Endothelial cell of umbilical vein (primary cell): ENCODE measurements at regions not wholly inside any gene's neighbourhood (a gene's known extent, or its start where the extent isn't known, plus 50 kb on each side); places are given as distances from the start of the nearest gene placed in this dataset.

Source experiments
- BruUV-seq: library from RNA; stranded (reverse); fragments of 400-500 nt; replicated peaks from 2 replicates; lab custom pipeline; 2021; lab: Mats Ljungman, UMichigan
- CTCF ChIA-PET: fragments of 300-600, 350-600 bp; sonication (Branson Sonifier 250); formaldehyde crosslinking; loops from one replicate; lab custom pipeline; 2021; ENCODE audit warnings: antibody characterized with exemption, inconsistent platforms; lab: Charles Lee
- POLR2A ChIA-PET: fragments of 300-600, 350-600 bp; sonication (Branson Sonifier 250); formaldehyde crosslinking; loops from one replicate; lab custom pipeline; 2021; ENCODE audit warnings: antibody characterized with exemption, inconsistent platforms; lab: Charles Lee
- DNase-seq: peaks from one replicate; pipeline ENCODE4 v3.0.0-alpha.2; 2011; ENCODE audit warnings: low read depth, low spot score
- FAIRE-seq: peaks from 2 replicates; lab custom pipeline; 2011; peaks lifted over from hg19 to GRCh38; lab: Jason Lieb, UNC
- H2AFZ ChIP-seq: 2 replicates; pipeline ENCODE4 v1.6.0; 2012; ENCODE audit warnings: low read depth, low read length, control low read depth, inconsistent platforms
- H3K27ac ChIP-seq: 2 replicates; pipeline ENCODE4 v1.5.1; 2011; ENCODE audit warnings: low read depth, mild to moderate bottlenecking, control low read depth, low read length, moderate library complexity; ENCODE audit not compliant: insufficient read depth
- H3K27me3 ChIP-seq, 2 experiments: 2 replicates each; pipeline versions ENCODE4 v1.6.0 to v1.6.1; 2011; ENCODE audit warnings: low read length in 2 of 2, mixed read lengths in 1 of 2; ENCODE audit not compliant: control insufficient read depth in 2 of 2, insufficient read depth in 2 of 2
- H3K36me3 ChIP-seq, 2 experiments: 2 replicates in 1 of 2; 3 replicates in 1 of 2; pipeline ENCODE4 v1.5.1; 2011; ENCODE audit warnings: low read length in 2 of 2, mild to moderate bottlenecking in 1 of 2, moderate library complexity in 1 of 2; ENCODE audit not compliant: control insufficient read depth in 2 of 2, insufficient read depth in 2 of 2; ENCODE audit errors: extremely low read depth in 1 of 2
- H3K4me1 ChIP-seq: 3 replicates; pipeline ENCODE4 v1.5.1; 2011; ENCODE audit warnings: mild to moderate bottlenecking, low read length; ENCODE audit not compliant: control insufficient read depth, insufficient read depth; ENCODE audit errors: extremely low read depth
- H3K4me2 ChIP-seq: 2 replicates; pipeline ENCODE4 v1.6.1; 2011; ENCODE audit warnings: low read length, control low read depth, mixed read lengths; ENCODE audit not compliant: insufficient read depth
- H3K4me3 ChIP-seq, 3 experiments: fragments of 200-600 bp in 1 of 3; sonication (generic), shearing (Covaris generic) in 1 of 3; replicated peaks in 1 of 3; 2 replicates each; pipeline ENCODE4 v1.5.1; 2011 to 2016; ENCODE audit warnings: control low read depth in 3 of 3, low read length in 3 of 3, mild to moderate bottlenecking in 2 of 3, inconsistent platforms in 1 of 3, low read depth in 1 of 3, moderate library complexity in 1 of 3; ENCODE audit not compliant: insufficient read depth in 1 of 3
- H3K79me2 ChIP-seq: 2 replicates; pipeline ENCODE4 v1.6.0; 2012; ENCODE audit warnings: low read length, inconsistent platforms; ENCODE audit not compliant: control insufficient read depth, insufficient read depth
- H3K9ac ChIP-seq: replicated peaks from 2 replicates; pipeline ENCODE3; 2011; ENCODE audit warnings: low read length, control low read depth; ENCODE audit not compliant: insufficient read depth; ENCODE audit errors: extremely low read depth
- H3K9me1 ChIP-seq: replicated peaks from 3 replicates; pipeline ENCODE4 v1.6.0; 2011; ENCODE audit warnings: mild to moderate bottlenecking, low read length; ENCODE audit not compliant: control insufficient read depth, insufficient read depth; ENCODE audit errors: extremely low read depth
- H3K9me3 ChIP-seq: replicated peaks from 2 replicates; pipeline ENCODE4 v1.5.1; 2012; ENCODE audit warnings: low read length, inconsistent platforms; ENCODE audit not compliant: control insufficient read depth, insufficient read depth
- H4K20me1 ChIP-seq: replicated peaks from 2 replicates; pipeline ENCODE3; 2011; ENCODE audit warnings: mild to moderate bottlenecking, low read length; ENCODE audit not compliant: control insufficient read depth, insufficient read depth; ENCODE audit errors: extremely low read depth
- CTCF ChIP-seq, 2 donors: IDR thresholded peaks; 1 replicate in 1 of 2; 2 replicates in 1 of 2; pipeline ENCODE4 v1.5.1; 2011; ENCODE audit warnings: low read length in 2 of 2, mild to moderate bottlenecking in 2 of 2, moderate library complexity in 2 of 2, control low read depth in 1 of 2, inconsistent platforms in 1 of 2, low read depth in 1 of 2; ENCODE audit not compliant: insufficient read depth in 1 of 2; ENCODE audit errors: extremely low read depth in 1 of 2
- EZH2 ChIP-seq: IDR thresholded peaks from 2 replicates; pipeline ENCODE4 v1.6.1; 2012; ENCODE audit warnings: borderline replicate concordance, low read depth, mild to moderate bottlenecking, moderate library complexity, low read length, inconsistent platforms; ENCODE audit not compliant: severe bottlenecking
- FOS ChIP-seq: IDR thresholded peaks from 2 replicates; pipeline ENCODE4 v1.6.1; 2011; ENCODE audit warnings: mild to moderate bottlenecking, low read length, moderate library complexity, borderline replicate concordance; ENCODE audit not compliant: insufficient read depth
- GATA2 ChIP-seq: IDR thresholded peaks from 2 replicates; pipeline ENCODE4 v1.7.0; 2011; ENCODE audit warnings: low read depth, mild to moderate bottlenecking, moderate library complexity, mixed read lengths, low read length; ENCODE audit not compliant: insufficient read length, insufficient read depth
- JUN ChIP-seq: IDR thresholded peaks from 2 replicates; pipeline ENCODE4 v1.6.1; 2011; ENCODE audit warnings: borderline replicate concordance, low read depth; ENCODE audit not compliant: insufficient read length, insufficient read depth
- MAX ChIP-seq: IDR thresholded peaks from 2 replicates; pipeline ENCODE4 v1.6.1; 2011; ENCODE audit not compliant: insufficient read depth, insufficient read length
- MYC ChIP-seq: IDR thresholded peaks from one replicate; pipeline ENCODE4 v1.6.1; 2011; ENCODE audit warnings: mild to moderate bottlenecking, low read depth, low read length
- POLR2A ChIP-seq: IDR thresholded peaks from 2 replicates; pipeline ENCODE4 v1.6.1; 2012; ENCODE audit warnings: low read depth, mild to moderate bottlenecking, control low read depth, low read length
- POLR2AphosphoS5 ChIP-seq: IDR thresholded peaks from 2 replicates; pipeline ENCODE4 v1.6.1; 2012; ENCODE audit warnings: low read depth, mild to moderate bottlenecking, control low read depth, low read length, moderate library complexity; ENCODE audit not compliant: insufficient read depth
- dilution Hi-C: fragments of 300-500 bp; cut with MboI; formaldehyde crosslinking; loops from one replicate; pipeline ENCODE4 v1.15.0; 2019; ENCODE audit warnings: low sequenced_read_pairs; ENCODE audit not compliant: extremely low pct_ligation_motif_present
- intact Hi-C: fragments of 100-400 bp; cut with micrococcal nuclease; formaldehyde crosslinking; loops from one replicate; pipeline ENCODE4 v1.10.0; 2022

- DNase-seq, result no peak
- BruUV-seq, result no TSS peak
- no peaks in the 10 kb centered on the region for H3K27me3 ChIP-seq
- no peak overlapping the region for H3K4me2 ChIP-seq
- ChIA-PET POLR2A (no interaction called here), CTCF (no interaction called here)
- H3K9me3 ChIP-seq, result no peaks in the 10 kb centered on the region
- dilution Hi-C loops (no loop called here), intact Hi-C loops (no loop called here)
- H3K36me3 ChIP-seq, result no peaks in the 10 kb centered on the region
- H3K9ac ChIP-seq, result no peak overlapping the region
- FAIRE-seq, result no peak
- TF ChIP-seq MAX (no peak), GATA2 (no peak), MYC (no peak), EZH2 (no peak), POLR2AphosphoS5 (no peak), POLR2A (no peak), CTCF (IDR thresholded peaks at IDR 0.05; ENCODE audit: extremely low read depth in 1 of 2, insufficient read depth in 1 of 2, low read depth in 1 of 2, low read length in 2 of 2) (no peak), FOS (no peak), JUN (no peak)
- no peaks in the 10 kb centered on the region for H4K20me1 ChIP-seq
- peaks cover under 1% of the 10 kb centered on the region for H3K4me1 ChIP-seq
- H3K79me2 ChIP-seq, result no peaks in the 10 kb centered on the region
- no peak overlapping the region for H3K27ac ChIP-seq
- no peak overlapping the region for H2AFZ ChIP-seq
- no peak overlapping the region for H3K4me3 ChIP-seq
- no peaks in the 10 kb centered on the region for H3K9me1 ChIP-seq
These were observed 1537.1 kb downstream of the PLA2G4A start for GRCh38 chr1:188365874-188366273.
